ENCODE measurements at regions not wholly inside any gene's neighbourhood (a gene's known extent, or its start where the extent isn't known, plus 50 kb on each side); places are given as distances from the start of the nearest gene placed in this dataset.

DNA sequence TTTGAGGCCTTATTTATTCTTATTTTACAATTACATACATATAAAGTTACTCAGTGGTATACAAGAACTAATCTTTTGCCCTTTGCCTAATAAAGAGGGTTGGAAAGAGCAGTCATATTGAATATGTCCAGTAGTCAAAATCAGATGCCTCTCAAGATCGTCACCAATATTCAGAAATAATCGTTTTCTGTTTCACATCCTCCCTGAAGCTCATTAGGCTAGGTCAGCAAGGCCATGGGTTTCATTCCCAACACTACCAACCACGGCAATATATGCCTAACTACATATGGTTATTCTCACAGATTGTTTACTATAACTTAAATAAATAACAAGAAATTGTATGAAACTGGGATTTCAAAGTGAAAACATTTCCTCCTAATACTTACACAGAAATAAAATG is 167.2 kb upstream of the MANEA start:
- no peaks in the 10 kb centered on the region for H3K4me1 ChIP-seq
- no peaks in the 10 kb centered on the region for H3K27me3 ChIP-seq
- no peak for DNase-seq (ENCODE audit: extremely low spot score)
- no peak overlapping the region for H3K4me3 ChIP-seq
- H3K27ac ChIP-seq (replicated peaks in 1 of 4), result no peak overlapping the region
- WGBS, result 45% methylated on average over 3 of the region's 3 CpGs
- no peaks in the 10 kb centered on the region for H3K36me3 ChIP-seq
- no peaks in the 10 kb centered on the region for H3K9me3 ChIP-seq
- intact Hi-C loops (cut with DNase I), result no loop called here
- TF ChIP-seq POLR2AphosphoS5 (IDR thresholded peaks at IDR 0.05), result no peak
- TF ChIP-seq EP300 (IDR thresholded peaks at IDR 0.05), result no peak
- no peak for TF ChIP-seq POLR2A (IDR thresholded peaks at IDR 0.05; ENCODE audit: low read depth)
- TF ChIP-seq, protein P1, sequence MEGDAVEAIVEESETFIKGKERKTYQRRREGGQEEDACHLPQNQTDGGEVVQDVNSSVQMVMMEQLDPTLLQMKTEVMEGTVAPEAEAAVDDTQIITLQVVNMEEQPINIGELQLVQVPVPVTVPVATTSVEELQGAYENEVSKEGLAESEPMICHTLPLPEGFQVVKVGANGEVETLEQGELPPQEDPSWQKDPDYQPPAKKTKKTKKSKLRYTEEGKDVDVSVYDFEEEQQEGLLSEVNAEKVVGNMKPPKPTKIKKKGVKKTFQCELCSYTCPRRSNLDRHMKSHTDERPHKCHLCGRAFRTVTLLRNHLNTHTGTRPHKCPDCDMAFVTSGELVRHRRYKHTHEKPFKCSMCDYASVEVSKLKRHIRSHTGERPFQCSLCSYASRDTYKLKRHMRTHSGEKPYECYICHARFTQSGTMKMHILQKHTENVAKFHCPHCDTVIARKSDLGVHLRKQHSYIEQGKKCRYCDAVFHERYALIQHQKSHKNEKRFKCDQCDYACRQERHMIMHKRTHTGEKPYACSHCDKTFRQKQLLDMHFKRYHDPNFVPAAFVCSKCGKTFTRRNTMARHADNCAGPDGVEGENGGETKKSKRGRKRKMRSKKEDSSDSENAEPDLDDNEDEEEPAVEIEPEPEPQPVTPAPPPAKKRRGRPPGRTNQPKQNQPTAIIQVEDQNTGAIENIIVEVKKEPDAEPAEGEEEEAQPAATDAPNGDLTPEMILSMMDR (IDR thresholded peaks at IDR 0.05), result no peak

GRCh38 chr6:95413789-95414188 is 163.5 kb upstream of the MANEA start:
- no peaks in the 10 kb centered on the region for H3K4me1 ChIP-seq
- H3K27me3 ChIP-seq, result no peaks in the 10 kb centered on the region
- WGBS, result 60% methylated on average over 2 of the region's 2 CpGs
- no peaks in the 10 kb centered on the region for H3K9me3 ChIP-seq
- intact Hi-C loops (cut with DNase I), result no loop called here
- H3K36me3 ChIP-seq, result no peaks in the 10 kb centered on the region
- TF ChIP-seq, protein P1 (IDR thresholded peaks at IDR 0.05), result no peak
- TF ChIP-seq POLR2A (IDR thresholded peaks at IDR 0.05; ENCODE audit: low read depth) (no peak), EP300 (IDR thresholded peaks at IDR 0.05) (no peak), POLR2AphosphoS5 (IDR thresholded peaks at IDR 0.05) (no peak)
- H3K4me3 ChIP-seq, result no peak overlapping the region
- no peak for DNase-seq (ENCODE audit: extremely low spot score)
- H3K27ac ChIP-seq (replicated peaks in 1 of 4), result no peak overlapping the region

DNA sequence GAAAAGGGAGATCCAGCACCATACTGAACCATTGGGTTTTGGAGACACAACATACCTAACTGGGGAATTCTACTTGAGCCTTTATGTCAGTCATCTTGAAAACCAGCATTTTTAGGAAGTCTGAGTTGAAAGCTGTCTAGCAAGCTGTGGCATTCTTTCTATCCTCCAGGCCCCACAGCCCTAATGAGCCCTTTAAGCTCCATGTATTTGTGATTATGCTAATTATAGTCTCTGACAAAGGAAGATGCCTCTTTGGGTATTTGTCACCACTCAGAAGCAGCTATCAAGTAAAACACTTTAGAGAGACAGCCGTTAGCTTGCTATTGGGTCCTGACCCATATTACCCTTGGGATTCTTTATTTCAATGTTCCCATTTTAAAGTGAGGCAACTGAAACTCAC is 159.5 kb upstream of the MANEA start:
- no peak overlapping the region for H3K4me3 ChIP-seq
- no peak overlapping the region for H3K27ac ChIP-seq (replicated peaks in 1 of 4)
- peaks cover 0 to 15% (median 5%) of the 10 kb centered on the region in 4 donors for H3K9me3 ChIP-seq
- H3K27me3 ChIP-seq, result no peaks in the 10 kb centered on the region
- H3K36me3 ChIP-seq, result no peaks in the 10 kb centered on the region
- DNase-seq (ENCODE audit: extremely low spot score), result no peak
- H3K4me1 ChIP-seq, result no peaks in the 10 kb centered on the region
- WGBS, result 0% methylated on average over 1 of the region's 1 CpG
- intact Hi-C loops (cut with DNase I), result no loop called here
- no peak for TF ChIP-seq POLR2A (IDR thresholded peaks at IDR 0.05; ENCODE audit: low read depth)
- TF ChIP-seq EP300 (IDR thresholded peaks at IDR 0.05), result no peak
- no peak for TF ChIP-seq POLR2AphosphoS5 (IDR thresholded peaks at IDR 0.05)
- TF ChIP-seq, protein P1 (IDR thresholded peaks at IDR 0.05), result no peak

- peaks cover 0 to 15% (median 5%) of the 10 kb centered on the region in 4 donors for H3K9me3 ChIP-seq
- no peaks in the 10 kb centered on the region for H3K27me3 ChIP-seq
- intact Hi-C loops (cut with DNase I), result no loop called here
- no peaks in the 10 kb centered on the region for H3K4me1 ChIP-seq
- DNase-seq (ENCODE audit: extremely low spot score), result no peak
- no peaks in the 10 kb centered on the region for H3K36me3 ChIP-seq
- no peak overlapping the region for H3K27ac ChIP-seq (replicated peaks in 1 of 4)
- TF ChIP-seq, protein P1 (IDR thresholded peaks at IDR 0.05), result no peak
- no peak for TF ChIP-seq EP300 (IDR thresholded peaks at IDR 0.05)
- no peak for TF ChIP-seq POLR2AphosphoS5 (IDR thresholded peaks at IDR 0.05)
- no peak for TF ChIP-seq POLR2A (IDR thresholded peaks at IDR 0.05; ENCODE audit: low read depth)
- no peak overlapping the region for H3K4me3 ChIP-seq
Measured at GRCh38 chr6:95420792-95421191, 156.5 kb upstream of the MANEA start.

GRCh38 chr6:95423331-95423730 is 154.0 kb upstream of the MANEA start:
- H3K4me3 ChIP-seq, result no peak overlapping the region
- TF ChIP-seq EP300 (IDR thresholded peaks at IDR 0.05) (no peak), POLR2A (IDR thresholded peaks at IDR 0.05; ENCODE audit: low read depth) (no peak), POLR2AphosphoS5 (IDR thresholded peaks at IDR 0.05) (no peak)
- TF ChIP-seq, protein P1 (IDR thresholded peaks at IDR 0.05), result no peak
- no peak for DNase-seq (ENCODE audit: extremely low spot score)
- no peaks in the 10 kb centered on the region for H3K36me3 ChIP-seq
- WGBS, result 73% methylated on average over 1 of the region's 1 CpG
- no peaks in the 10 kb centered on the region for H3K27me3 ChIP-seq
- intact Hi-C loops (cut with DNase I), result no loop called here
- H3K4me1 ChIP-seq, result no peaks in the 10 kb centered on the region
- H3K27ac ChIP-seq (replicated peaks in 1 of 4), result no peak overlapping the region
- H3K9me3 ChIP-seq, result peaks cover 0 to 15% (median 5%) of the 10 kb centered on the region in 4 donors
